NCI-H748 (cell line): ENCODE measurements at regions not wholly inside any gene's neighbourhood (a gene's known extent, or its start where the extent isn't known, plus 50 kb on each side); places are given as distances from the start of the nearest gene placed in this dataset.

Source experiments
- DNase-seq: peaks from one replicate; lab custom pipeline; 2025; ENCODE audit not compliant: unreplicated experiment; lab: John Stamatoyannopoulos, UW

DNA sequence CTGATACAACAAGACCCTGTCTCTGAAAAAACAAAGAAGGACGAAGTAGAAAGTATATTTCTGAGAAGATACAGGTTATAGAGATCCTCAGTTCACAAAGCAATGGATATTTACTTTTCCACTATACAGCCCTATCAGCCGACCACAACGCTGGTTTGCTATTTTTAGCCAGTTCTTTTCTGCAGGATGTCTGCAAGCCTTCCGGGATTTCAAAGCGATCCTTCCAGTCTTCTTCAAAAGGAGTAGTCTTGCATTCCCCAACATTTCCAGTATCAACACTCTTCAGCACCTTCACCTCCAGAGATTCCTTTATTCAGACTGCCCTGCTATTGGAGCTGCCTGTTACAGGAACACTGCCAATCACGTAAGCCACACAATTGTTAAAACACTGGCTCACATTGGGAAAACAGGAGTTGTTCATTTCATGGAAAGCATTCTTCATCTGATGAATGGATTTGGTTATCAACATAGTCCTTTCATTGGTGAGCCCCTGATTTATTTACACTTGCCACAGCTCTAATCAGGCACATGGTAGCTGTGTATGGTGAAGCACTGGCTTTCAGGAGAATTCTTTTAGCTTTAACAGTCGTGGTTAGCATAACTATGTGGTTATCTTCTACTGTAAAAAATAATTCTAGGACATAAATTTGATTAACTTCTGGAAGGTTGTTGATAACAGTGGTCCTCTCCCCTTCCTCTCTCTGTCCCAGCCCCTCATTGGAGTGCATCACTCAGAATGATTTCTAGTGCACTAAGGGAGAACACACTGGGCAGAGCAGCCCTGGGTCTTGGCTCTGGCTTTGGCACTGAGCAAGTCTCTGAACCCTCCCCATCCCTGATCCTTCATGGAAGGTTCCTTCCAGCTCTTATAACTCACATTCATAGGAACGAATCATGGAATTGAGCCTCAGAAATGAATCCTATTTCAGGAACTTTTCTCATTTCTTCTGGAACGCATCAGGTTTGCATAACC lies 109.9 kb upstream of the SORBS2 start:
- no peak for DNase-seq

DNA sequence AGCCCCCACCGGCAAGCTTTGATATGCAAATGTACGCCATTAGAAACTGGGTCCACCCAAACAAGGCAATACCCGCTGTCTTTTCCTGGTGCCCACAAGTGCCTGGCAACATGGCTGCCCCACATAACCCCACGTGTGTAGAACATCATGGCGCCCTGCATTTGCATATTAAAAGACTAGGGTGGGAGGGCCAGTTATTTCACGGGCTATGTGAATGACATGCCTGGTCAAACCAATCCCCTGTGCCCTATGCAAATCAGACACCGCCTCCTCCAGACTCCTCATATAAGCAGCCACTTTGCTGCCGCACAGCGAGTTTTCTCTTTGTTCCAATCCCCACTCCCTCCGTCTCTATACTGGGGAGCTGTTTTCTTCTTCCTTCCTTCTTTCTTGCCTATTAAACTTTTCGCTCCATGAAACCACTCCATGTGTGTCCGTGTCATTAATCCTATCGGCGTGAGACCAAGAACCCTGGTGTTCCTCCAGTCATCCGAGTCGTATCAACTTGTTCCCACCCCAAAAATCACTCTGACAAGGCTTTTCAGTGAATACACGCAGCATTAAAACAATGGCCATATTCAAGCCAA lies 112.6 kb upstream of the SORBS2 start:
- no peak for DNase-seq

DNA sequence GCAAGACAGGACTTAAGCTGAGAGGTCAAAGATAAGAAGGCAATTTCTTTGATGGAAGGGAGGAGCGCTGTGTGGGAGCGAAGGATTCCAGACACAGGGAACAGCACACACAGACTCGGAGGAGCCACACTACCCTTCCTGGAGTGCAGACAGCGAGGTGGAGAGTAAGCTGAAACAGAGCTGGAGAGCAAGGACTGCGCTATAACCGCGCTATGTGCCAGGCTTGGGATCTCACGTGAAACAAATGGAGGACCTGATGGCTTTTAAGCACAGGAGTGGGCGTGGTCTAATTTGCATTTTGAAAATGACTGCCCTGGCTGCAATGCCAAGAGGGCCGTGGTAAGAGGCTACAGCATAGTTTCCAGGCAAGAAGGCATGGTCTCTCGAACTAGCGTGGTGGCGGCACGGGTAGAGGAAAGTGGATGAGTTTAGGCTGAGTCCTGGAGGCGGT lies 113.9 kb upstream of the SORBS2 start:
- DNase-seq: no peak

DNA sequence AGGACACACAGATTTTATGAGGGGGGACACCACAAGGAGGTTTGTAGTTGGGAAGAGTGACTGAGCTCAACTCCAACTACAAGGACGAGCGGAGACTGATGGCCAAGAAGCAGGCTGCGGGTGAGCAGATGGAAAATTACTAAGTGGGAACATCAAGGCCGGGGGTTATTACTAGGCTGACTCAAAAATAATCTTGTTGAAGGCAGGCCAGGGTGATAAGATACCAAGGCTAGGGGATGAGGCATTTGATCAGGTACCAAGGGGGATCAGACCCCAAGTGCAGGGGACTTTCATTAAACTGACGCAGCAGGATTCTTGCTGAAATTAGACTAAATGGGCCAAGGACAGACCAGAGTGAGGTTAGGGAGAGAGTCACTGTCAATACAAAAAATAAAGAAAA lies 119.4 kb upstream of the SORBS2 start:
- no peak for DNase-seq

DNA sequence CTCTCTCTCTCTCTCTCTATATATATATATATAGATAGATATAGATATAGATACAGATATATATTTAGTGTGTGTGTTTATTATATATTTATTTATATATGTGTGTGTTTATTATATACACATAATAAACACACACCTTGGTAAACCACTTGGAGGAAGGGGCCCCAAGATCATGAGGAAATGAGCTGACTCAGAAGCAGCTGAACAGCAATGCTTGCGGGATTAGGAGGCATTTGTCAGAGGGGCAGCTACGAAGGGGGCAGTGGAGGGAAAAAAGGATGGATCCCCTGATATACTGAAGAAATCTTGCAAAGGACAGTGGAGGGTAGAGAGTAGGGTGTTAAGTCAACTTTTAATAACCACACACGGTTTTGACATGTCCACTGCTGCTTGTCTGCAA lies 120.0 kb upstream of the SORBS2 start:
- DNase-seq: no peak

DNA sequence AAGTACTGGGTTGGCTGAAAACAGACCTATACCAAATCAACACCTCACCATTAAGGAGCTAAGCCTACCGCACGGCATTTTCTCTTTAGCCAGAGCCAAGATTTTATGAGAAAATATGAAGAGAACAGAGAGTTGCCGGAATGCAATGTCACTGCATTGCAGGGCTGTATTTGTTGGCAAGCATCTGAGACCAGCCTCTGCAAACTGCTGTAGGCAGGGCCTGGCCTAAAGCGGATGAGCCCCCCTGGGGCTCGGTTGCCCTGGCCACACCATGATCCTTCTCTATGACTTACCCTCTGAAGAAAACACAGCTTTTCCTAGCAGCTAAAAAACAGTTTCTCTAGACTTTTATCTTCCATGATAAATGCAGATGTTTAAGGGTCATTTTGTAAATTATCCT lies 120.5 kb upstream of the SORBS2 start:
- no peak for DNase-seq

DNA sequence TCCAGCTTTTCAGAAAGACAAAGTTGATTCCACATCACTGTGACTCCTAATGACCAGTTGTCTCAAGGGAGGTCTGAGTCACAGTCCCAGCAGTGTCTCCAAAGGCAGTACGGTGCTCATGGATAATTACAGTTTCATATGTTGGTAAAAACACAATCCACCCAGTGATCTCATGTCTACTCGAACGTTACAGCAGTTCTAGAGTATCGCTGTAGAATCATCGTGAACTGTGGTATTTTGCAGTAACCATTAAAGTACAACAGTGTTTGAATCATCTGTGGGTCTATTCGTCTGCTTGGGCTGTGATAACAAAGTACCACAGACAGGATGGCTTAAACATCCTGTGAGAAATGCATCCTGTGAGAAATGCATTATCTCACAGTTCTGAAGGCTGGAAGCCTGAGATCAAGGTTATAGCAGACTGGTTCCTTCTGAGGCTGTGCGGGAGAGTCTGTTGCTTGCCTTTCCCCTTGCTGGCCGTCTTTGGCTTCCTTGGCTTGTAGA lies 121.1 kb upstream of the SORBS2 start:
- DNase-seq: no peak

DNA sequence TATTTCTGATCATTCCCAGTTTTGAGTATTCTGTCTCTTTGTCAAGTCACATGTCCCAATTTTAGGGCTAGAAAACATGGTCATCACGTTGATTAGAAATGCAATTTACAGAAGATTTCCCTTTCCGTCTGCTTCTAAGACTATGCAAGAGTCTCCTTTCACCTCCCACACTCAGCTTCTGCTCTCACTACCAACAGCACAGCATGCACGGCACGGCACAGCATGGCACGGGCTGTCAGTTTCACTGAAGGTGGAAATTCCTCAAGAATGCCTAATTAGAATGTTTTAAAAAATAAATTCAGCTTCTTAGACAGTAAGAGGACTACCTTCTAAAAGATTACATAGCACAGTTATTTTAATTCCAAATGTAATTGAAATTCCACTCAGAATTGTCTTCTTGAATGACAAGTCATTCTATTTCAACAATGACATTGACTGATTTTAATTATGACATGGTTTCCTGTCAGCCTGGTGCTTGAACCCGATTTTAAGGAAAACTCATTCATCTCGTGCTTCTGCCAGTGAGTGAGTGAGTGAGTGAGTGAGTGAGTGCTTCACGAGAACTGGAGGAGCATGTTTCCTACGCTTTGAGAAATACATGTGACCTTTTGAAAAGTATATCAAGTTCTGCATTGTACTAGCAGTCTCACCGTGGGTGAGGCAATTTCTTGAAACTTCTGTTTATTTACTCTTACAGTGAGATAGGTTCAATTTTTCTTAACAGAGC lies 124.8 kb upstream of the SORBS2 start:
- DNase-seq: no peak

DNA sequence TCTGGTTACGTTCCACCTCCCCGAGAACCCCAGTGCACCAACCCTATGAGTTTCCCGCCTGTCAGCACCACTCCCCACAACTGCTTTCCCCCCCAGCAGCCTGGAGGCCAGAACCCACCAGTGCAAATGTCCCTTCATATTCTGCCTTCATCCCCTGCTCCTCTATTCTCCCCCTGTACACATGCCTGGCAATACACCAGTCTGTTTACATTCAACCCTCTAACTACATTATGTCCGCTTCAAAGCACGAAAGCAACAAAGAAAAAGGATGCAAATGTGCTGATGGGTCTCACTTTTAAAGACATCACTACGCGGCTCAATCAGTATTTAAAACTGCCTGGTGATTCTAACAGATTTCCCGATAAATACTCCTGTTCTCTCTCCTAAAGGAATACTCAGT lies 126.7 kb upstream of the SORBS2 start:
- no peak for DNase-seq

DNA sequence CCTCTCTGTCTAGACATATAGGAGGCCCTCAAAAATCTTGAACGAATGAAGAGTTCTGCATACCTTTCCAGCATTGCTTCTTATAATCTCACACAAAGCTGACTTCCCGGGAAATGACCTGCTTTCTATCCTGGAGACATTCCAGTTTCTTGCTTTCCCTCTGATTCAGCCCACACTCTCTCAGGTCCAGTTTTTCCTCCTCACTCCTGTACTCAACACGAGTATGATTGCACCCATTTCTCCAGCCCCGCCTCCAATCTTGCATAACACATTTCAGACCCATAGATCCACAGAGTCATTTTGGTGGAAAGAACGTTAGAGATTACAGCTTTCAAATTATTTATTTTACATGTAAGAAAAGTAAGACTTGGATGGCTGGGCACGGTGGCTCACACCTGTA lies 127.5 kb upstream of the TLR3 start:
- no peak for DNase-seq

DNA sequence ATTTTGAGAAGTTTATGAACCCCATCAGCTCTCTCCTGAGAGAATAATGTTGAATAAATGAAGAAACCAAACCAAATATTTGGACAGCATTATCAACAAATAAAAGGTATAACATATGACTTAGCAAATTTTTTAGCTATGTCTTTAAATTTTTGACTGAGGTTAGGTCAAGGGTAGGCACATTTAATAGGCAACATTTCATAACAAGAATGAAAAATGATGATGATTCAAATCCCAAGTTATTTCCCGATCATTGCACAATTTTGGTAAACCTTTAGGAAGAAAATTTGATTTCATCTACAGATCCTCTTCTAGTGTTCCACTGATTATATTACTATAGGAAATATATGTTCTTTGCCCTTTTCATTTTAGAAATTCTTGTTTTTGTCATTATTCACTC lies 123.7 kb upstream of the TLR3 start:
- no peak for DNase-seq

DNA sequence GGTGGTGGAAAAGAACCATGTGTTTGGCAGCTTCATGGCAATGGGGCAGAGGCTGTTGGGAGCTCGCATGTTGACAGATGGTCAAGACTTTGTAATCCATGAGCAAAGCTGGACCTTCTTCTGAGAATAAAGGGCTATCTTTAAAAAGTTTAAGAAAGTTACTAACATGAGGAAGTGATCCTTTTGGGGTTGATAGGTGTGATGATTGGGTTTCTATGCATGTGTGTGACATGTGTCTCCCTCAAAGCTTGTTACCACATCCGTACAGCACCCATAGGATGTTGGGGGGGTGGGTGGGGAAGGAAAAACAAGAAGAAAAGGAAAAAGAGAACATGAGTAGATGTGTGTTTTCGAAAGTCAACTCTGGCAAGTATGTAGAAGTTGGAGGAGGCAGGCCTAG lies 123.0 kb upstream of the TLR3 start:
- no peak for DNase-seq

DNA sequence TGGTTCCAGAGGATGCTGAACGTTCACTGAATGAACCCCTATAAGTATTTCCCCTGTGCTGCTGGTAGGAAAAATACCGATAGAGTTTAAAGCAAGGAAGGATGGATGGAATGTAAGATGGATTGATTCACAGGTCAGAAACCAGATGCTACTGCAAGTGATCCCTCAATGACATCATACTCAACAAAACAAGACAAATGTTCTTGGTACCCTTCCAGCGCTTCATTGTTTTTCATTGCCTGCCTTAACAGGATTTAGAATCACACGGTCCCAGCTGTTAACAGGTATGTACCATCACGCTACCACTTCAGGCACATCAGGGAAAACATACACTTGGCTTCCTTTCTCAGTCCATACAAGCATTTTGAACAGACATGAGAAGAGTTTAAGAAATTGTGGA lies 118.1 kb upstream of the TLR3 start:
- no peak for DNase-seq

DNA sequence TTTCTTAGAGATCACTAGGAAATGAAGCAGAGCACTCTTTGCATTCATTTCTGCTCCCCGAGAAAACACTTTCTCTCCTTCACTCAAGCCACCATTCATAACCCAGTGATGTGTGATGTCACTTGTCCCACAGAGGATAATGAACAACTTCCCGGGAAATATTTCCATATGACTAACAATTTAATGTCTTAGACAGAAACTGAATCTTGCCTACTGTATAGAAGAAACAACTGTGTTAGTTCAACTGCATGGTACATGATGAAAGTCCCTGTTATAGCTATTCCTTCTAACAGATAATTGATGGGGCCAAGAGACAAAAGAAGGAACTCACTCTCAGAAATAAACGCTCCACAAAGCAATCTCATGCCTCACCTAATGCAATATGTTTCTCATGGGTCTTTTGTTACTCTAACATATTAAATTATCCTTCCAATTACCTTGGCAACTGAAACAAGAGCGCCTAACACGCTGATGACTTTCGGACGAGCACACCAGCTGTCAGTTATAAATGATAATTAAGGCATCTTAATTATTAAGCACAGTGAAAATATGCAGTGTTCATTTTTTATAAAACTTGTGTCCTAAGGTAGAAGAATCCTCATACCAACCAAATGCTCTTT lies 113.7 kb upstream of the TLR3 start:
- DNase-seq: no peak

DNA sequence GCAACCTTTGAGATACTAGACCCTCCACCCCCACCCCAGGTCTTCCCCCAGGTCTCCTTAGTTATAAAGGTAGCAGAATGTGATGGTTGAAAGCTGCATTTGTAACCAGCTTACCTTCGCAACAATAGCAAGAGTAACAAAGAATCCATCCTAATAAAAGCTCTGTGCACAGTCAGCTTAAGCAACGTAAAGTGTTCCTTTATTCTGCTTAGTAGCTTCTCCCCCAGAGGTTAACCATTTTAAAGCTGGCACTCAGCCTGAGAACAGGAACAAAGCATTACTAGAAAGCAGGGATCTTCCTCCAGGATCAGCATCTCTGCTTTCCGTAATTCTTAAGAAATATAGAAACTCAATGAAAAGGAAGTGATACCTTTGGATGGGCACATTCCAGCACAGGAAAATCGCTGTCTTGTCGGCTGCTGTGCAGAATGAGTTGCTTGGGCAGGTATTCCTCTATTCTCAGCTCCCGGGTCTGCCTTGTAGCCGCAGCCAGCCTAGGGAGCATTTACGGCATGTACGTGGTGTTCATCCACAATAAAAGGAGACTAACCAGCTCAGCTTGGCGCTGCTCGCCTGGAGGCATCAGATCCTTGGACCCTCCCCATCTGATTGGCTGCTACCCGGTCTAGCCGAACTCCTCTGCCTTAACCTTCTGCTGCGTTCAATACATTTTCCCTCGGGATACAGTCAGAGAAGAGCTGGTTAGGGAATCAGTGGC lies 113.0 kb upstream of the TLR3 start:
- DNase-seq: no peak

DNA sequence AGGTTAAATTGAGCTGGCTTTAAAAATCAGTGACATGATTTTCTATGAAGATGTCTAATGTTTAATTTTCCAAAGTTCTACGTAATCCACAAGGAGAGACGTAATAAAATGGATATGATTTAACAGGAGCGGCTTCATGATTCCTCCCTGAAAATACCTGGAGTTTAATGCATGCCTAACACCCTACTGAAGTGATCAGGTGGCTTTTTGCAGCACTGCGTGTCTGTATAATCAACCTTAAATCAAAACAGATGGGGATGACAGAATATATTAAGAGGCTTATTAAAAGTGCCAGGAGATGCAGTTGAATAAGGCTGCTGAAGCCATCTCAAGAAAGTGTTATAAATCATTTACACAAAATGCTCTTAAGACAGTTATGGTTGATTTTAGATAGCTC lies 112.4 kb upstream of the TLR3 start:
- no peak for DNase-seq

DNA sequence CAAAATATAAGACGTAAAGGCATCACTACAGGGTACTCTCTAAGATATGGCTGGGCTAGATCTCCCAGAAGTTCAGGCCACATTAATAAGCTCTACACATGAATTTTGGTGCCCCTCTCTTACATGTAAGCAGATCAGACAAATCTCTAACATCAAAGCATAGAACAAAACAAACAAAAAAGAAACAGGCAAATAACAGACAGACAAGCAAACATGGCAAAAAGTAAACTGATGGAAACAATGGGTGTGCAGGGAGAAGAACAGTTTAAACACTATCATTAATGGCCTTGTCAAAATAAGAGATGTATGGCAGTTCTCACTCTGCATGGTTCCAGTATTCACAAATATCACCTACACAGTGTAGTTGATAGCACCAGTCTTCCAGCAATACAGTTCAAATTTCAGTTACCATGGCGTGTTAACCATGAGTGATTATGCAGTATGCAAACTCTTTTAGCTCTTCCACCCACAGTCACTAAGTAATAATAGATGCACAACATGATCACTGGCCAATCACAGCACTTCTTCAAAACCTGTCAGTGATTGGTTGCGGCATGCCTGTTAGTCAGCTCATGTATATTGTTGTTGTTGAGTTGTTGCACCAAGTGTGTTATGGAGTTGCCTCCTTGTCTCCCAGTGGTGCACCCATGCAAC lies 110.7 kb upstream of the TLR3 start:
- DNase-seq: peak; percentile 82

DNA sequence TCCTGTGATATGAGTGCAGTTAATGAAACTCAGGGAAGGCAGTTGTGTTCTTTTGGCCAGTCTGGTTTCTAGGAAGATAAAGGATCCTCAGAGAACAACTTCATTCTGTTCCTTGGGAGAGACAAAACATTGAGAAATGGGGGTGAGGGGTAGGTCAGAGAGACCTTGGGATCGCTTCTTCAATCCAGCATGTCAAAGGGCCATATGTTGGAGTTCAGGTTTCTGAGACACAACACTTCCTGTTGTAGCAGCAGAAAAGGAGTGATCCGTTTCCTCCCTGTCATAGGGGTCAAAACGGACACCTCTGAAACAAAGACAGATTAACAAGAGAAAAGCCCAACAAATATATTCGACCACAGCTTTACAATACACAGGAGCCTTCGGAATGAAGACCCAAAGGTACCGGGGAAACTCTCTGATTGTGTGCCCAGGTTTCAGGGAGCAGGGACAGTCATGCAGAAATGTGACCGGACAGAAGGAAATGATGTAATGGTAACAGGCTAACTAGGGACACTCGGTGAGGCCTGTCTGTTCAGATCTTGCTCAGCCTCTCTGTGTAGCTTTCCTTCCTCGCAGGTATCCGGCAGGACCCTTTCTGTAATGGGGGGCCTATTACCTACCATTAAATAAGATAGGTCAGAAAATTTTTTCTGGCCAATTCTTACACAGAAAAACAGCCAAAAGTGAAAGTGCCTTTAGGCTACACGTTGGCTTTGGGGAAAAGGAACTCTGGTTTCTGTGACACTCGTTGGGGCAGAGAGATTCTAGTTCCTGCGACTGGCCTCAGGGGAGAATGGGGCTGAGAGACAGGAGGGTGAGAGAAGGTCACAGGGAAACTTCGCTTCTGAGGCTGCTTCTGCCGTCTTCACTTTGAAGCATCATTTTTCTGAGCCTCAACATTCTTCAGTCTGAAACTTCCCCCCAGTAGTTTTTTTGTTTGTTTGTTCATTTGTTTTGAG lies 103.3 kb upstream of the TLR3 start:
- no peak for DNase-seq

DNA sequence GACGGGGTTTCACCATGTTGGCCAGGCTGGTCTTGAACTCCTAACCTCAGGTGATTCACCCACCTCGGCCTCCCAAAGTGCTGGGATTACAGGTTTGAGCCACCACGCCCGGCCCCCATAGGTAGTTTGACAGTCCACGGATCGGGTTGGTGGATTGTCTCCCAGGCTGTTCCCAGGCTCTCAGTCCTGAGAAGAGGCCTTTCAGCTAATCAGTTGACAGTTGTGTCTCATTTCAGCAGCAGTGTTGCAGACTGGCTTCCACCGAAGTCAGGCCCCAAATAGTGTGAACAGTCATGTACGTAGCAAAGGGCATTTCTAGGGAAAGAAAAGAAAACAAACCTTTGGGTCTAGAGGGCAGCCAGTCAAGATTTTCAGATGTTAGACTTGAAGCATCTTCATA lies 102.4 kb upstream of the TLR3 start:
- DNase-seq: no peak
